GM21367 (cell line): ENCODE measurements at regions not wholly inside any gene's neighbourhood (a gene's known extent, or its start where the extent isn't known, plus 50 kb on each side); places are given as distances from the start of the nearest gene placed in this dataset.

Source experiments
- ATAC-seq: cut with Tn5 transposase; IDR thresholded peaks from one replicate; pipeline ENCODE4 v1.9.1; 2021; ENCODE audit not compliant: unreplicated experiment

- ATAC-seq: no peak
Measured at GRCh38 chr2:65486802-65487201, 54.4 kb upstream of the SPRED2 start.

- no peak for ATAC-seq
Measured at GRCh38 chr2:65486282-65486681, 53.9 kb upstream of the SPRED2 start.

DNA sequence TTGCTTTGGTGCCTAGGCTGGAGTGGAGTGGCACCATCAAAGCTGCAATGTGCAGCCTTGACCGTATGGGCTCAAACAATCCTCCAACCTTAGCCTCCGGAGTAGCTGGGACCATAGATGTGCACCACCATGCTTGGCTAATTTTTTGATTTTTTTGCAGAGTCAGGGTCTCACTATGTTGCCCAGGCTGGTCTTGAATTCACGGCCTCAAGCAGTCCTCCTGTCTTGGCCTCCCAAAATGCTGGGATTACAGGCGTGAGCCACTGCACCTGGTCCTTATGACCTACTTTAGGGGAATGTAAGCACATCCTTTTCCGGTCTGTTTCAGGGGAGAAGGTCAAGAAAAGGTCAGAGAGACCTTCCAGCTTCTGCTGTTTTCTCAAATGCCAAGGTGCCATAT, 53.4 kb upstream of the SPRED2 start:
- no peak for ATAC-seq

GRCh38 chr2:65483763-65484162, 51.4 kb upstream of the SPRED2 start:
- no peak for ATAC-seq

DNA sequence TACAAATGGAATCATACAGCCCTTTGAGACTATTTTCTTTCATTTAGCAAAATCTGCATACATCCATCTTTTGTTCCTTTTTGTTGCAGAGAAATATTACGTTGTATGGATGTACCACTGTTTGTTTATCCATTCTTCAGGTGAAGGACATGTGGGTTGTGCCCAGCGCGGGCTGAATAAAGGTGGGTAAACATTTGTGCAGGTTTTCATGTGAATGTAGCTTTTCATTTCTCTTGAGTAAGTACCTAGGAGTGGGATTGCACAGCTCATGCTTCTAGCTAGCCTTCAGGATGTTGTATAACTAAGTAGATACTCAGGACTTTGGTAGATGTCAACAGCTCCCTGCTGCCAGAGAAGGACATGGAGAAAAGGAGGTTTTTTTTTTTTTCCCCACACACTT, 50.6 kb upstream of the SPRED2 start:
- no peak for ATAC-seq
